ENCODE measurements at regions not wholly inside any gene's neighbourhood (a gene's known extent, or its start where the extent isn't known, plus 50 kb on each side); places are given as distances from the start of the nearest gene placed in this dataset.

DNA sequence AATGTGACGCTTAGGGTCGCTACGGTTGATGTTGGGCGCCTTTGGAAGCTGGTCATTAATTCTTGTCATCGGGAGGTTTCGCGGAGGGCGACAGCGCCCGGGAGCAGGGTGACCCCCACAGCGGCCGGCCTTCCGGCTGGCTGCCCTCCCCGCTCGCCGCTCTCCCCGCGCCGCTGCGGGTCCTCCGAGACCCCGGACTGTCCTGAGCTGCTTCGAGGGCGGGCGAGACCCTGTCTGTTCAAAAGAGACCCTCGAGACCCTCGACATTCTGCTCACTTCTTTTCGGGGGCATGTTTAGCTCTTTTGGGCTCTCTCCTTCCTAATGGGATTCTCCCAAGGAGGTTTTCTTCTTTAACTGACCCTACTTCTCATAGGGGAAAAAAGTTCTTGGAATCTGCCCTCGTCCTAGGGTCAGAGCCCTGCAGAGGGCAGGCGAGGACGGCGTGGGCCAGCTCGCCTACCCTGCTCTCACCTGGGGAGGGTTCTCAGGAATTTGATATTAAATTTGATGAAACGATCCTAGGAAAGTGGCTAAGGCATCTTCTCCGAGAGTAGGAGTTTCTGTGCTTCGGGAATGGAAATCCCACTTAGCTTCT, 257.0 kb downstream of the OTUD1 start:
- TF ChIP-seq POLR2A (IDR thresholded peaks at IDR 0.05): no peak
- TF ChIP-seq, protein P1, sequence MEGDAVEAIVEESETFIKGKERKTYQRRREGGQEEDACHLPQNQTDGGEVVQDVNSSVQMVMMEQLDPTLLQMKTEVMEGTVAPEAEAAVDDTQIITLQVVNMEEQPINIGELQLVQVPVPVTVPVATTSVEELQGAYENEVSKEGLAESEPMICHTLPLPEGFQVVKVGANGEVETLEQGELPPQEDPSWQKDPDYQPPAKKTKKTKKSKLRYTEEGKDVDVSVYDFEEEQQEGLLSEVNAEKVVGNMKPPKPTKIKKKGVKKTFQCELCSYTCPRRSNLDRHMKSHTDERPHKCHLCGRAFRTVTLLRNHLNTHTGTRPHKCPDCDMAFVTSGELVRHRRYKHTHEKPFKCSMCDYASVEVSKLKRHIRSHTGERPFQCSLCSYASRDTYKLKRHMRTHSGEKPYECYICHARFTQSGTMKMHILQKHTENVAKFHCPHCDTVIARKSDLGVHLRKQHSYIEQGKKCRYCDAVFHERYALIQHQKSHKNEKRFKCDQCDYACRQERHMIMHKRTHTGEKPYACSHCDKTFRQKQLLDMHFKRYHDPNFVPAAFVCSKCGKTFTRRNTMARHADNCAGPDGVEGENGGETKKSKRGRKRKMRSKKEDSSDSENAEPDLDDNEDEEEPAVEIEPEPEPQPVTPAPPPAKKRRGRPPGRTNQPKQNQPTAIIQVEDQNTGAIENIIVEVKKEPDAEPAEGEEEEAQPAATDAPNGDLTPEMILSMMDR (IDR thresholded peaks at IDR 0.05): no peak
